ENCODE measurements at regions not wholly inside any gene's neighbourhood (a gene's known extent, or its start where the extent isn't known, plus 50 kb on each side); places are given as distances from the start of the nearest gene placed in this dataset.

DNA sequence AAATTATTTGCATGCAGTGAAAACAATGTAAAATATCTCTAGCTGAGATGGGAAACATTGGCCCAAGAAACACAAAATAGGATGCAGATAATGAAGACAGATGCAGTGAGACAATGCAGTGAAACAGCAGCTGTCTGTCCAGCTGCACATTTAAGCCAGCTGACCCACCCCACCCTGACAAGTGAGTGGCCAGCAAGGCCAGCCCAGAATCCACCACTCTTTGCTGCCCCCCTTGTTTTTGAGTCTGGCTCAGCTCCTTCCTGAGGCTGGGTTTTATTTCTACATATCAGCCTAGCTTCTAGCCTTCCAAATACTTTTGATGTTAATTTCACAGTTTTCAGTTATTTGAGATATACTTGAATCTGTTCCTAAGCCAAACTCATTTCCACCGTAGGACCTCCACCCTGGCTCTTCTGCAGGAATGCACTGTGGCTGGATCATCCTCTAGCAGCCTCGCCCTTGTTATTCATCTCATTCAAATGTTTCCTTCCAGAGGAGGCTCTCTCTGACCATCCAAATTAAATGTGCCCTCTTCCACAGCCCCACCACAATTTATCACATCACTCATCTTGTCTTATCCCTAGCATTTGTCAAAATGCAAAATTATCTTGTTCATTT, 154.1 kb upstream of the POU2AF2 start:
- H3K36me3 ChIP-seq = no peaks in the 10 kb centered on the region
- peaks cover 0 to 5% (median 0%) of the 10 kb centered on the region in 11 donors for H3K9me3 ChIP-seq
- WGBS, 2 donors = 55 to 58% methylated on average over 2 of the region's 2 CpGs
- TF ChIP-seq, protein P1, sequence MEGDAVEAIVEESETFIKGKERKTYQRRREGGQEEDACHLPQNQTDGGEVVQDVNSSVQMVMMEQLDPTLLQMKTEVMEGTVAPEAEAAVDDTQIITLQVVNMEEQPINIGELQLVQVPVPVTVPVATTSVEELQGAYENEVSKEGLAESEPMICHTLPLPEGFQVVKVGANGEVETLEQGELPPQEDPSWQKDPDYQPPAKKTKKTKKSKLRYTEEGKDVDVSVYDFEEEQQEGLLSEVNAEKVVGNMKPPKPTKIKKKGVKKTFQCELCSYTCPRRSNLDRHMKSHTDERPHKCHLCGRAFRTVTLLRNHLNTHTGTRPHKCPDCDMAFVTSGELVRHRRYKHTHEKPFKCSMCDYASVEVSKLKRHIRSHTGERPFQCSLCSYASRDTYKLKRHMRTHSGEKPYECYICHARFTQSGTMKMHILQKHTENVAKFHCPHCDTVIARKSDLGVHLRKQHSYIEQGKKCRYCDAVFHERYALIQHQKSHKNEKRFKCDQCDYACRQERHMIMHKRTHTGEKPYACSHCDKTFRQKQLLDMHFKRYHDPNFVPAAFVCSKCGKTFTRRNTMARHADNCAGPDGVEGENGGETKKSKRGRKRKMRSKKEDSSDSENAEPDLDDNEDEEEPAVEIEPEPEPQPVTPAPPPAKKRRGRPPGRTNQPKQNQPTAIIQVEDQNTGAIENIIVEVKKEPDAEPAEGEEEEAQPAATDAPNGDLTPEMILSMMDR (IDR thresholded peaks at IDR 0.05) = no peak
- no peaks in the 10 kb centered on the region for H3K27me3 ChIP-seq
- H3K4me1 ChIP-seq = peaks cover 0 to 4% (median 0%) of the 10 kb centered on the region in 9 donors
- H3K4me3 ChIP-seq = no peak overlapping the region
- no peak overlapping the region for H3K27ac ChIP-seq
- ATAC-seq = peak in 1 of 8 donors; percentile 28
- intact Hi-C loops (cut with DNase I) = no loop called here
- no peak for DNase-seq

DNA sequence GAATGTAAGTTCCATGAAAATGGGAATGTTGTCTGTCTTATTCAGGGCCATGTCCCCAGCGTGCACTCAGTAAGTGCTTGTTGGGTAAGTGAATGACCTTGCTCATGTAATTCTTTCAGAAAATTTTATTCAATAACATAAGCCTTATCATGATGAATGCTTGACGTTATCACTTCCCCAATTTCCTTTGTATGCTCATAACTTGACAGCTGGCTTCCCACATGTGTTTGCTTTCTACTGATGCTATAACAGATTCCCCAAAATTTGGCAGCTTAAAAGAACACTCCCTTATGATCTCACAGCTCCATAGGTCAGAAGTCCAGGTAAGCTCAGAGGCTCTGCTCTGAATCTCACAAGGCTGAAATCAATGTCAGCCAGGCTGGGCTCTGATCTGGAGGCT, 155.8 kb upstream of the POU2AF2 start:
- H3K4me3 ChIP-seq = no peak overlapping the region
- H3K36me3 ChIP-seq = no peaks in the 10 kb centered on the region
- H3K27me3 ChIP-seq = no peaks in the 10 kb centered on the region
- H3K4me1 ChIP-seq = peaks cover 0 to 4% (median 0%) of the 10 kb centered on the region in 9 donors
- peaks cover 0 to 4% (median 0%) of the 10 kb centered on the region in 11 donors for H3K9me3 ChIP-seq
- TF ChIP-seq, protein P1 (IDR thresholded peaks at IDR 0.05) = no peak
- intact Hi-C loops (cut with DNase I) = no loop called here
- peak in 1 of 8 donors; percentile 29 for ATAC-seq
- no peak overlapping the region for H3K27ac ChIP-seq
- 58 to 64% methylated on average over 2 of the region's 2 CpGs for WGBS, 2 donors
- DNase-seq = no peak

GRCh38 chr11:111088847-111089355, 156.6 kb upstream of the POU2AF2 start:
- intact Hi-C loops (cut with DNase I) = no loop called here
- no peaks in the 10 kb centered on the region for H3K36me3 ChIP-seq
- H3K4me3 ChIP-seq = no peak overlapping the region
- no peak for DNase-seq
- TF ChIP-seq, protein P1 (IDR thresholded peaks at IDR 0.05) = no peak
- ATAC-seq = no peak
- H3K27ac ChIP-seq = no peak overlapping the region
- 62 to 79% methylated on average over 2 of the region's 2 CpGs for WGBS, 2 donors
- H3K4me1 ChIP-seq = peaks cover 0 to 4% (median 0%) of the 10 kb centered on the region in 9 donors
- H3K9me3 ChIP-seq = peaks cover 0 to 3% (median 0%) of the 10 kb centered on the region in 11 donors
- H3K27me3 ChIP-seq = no peaks in the 10 kb centered on the region

DNA sequence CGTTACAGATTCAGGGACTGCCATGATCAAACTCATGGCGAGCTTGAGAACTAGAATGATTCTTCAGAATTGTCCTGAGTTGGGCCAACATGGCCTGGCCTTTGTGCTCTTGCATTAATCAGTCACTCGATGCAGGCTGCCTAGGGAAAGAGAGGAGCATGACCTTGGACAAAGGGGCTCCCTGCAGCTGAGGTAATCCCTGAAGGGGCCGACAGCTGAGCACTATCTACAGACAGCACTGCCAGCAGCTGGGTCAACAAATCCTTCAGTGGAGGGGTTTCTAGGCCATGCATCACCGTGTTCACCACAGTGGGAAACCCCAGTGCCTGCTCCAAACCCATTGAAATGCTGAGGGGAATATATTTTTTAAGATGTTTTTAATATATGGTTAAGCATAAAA, 159.5 kb upstream of the POU2AF2 start:
- no peak overlapping the region for H3K27ac ChIP-seq
- H3K27me3 ChIP-seq = peaks cover 0 to 9% (median 0%) of the 10 kb centered on the region in 7 donors
- H3K36me3 ChIP-seq = no peaks in the 10 kb centered on the region
- TF ChIP-seq, protein P1 (IDR thresholded peaks at IDR 0.05) = no peak
- ATAC-seq = no peak
- no peak for DNase-seq
- intact Hi-C loops (cut with DNase I) = no loop called here
- no peak overlapping the region for H3K4me3 ChIP-seq
- H3K4me1 ChIP-seq = peaks cover 0 to 4% (median 0%) of the 10 kb centered on the region in 9 donors
- WGBS, 2 donors = 47 to 57% methylated on average over 5 of the region's 5 CpGs
- peaks cover 0 to 3% (median 0%) of the 10 kb centered on the region in 11 donors for H3K9me3 ChIP-seq
